ENCODE measurements at regions not wholly inside any gene's neighbourhood (a gene's known extent, or its start where the extent isn't known, plus 50 kb on each side); places are given as distances from the start of the nearest gene placed in this dataset.
"Not testable (repeated sequence)": the region's sequence is repeated elsewhere in the genome, so short reads cannot be mapped to it uniquely, and the experiment has no call there.

DNA sequence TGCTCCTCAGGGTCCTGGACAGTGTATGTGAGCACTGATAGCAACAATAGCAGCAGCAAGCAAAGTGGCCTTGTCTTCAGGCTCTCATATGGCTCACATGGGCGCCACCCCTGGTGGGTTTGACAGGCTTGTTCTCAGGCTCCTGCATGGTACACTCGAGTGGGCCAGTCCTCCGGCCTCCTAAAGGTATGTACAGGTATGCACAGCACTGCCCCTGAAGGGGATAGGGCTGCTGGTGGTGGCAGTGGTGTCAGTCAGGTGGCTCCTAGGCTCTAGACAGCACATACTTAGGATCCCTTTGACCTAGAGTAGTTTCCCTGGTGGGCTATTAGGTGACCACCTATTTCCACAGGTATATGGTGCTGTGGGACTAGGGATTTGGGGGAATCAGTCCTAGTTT is 79.8 kb downstream of the LGALS9B start:
- not testable (repeated sequence) for DNase-seq

DNA sequence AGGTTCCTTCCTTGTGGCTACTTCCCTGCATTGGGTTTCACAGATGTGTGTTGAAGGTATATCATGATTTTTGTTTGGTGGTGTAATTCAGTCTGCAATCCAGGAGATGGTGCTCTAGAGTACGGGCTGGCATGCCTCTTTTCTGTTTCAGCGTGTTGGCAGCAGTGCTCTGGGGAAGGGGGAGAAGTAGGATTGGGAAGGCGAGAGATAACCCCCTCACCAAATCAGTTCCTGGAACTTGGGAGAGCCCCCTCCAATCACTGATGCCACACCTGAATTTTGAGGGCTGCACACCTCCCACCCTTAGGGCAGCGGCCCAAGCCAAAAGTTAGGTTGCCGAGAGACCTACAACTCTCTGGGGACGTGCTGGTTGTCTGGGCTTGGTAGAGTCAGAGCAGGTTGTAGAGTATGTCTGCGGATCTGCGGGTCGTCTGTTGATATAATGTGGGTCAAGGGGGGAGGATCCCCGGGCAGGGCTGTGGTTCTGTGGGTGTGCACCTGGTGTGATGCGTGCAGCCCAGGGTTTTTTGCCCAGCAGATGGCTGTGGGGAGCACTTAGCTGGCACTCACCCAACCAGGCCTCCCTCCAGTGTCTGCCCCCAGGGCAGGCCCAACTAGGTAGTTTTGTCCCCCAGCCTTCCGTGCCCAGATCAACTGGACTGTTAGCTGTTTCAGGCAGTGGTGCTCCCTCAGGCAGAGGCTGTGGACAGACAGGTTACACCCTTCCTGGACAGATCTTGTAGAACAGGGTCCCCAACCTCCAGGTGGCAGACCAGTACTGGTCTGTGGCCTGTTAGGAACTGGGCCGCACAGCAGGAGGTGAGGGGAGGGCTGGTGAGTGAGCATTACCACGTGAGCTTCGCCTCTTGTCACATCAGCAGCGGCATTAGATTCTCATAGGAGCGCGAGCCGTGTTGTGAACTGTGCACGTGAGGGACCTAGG is 85.7 kb downstream of the LGALS9B start:
- peak; percentile 9 for DNase-seq

DNA sequence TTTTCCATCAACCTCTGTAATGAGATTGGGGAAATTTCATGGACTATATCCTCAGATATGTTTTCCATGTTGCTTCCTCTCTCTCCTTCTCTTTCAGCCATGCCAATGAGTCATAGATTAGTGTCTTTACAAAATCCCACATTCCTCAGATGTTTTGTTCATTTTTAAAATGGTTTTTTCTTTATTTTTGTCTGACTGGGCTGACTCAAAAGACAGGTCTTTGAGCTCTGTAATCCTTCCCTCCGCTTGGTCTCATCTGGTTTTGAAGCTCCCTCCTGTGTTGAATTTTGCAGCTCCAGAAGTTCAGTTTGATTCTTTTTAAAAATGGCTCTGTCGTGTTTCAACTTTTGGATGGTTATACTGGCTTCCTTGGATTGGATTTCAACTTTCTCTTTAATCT is 86.7 kb downstream of the LGALS9B start:
- DNase-seq = not testable (repeated sequence)

DNA sequence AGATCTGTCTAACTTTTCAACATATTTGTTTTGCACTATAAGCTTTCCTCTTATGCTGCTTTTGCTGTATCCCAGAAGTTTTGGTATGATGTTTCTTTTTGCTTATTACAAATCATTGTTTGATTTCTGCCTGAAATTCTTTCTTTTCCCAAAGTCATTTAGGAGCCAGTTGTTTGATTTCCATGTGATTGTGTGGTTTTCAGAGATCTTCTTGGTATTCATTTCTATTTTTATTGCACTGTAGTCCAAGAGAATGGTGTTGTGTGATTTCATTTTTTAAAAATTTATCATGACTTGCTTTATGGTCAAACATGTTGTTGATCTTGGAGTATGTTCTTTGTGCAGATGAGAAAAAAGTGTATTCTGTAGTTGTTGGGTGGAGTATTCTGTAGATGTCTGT is 88.1 kb downstream of the LGALS9B start:
- DNase-seq = not testable (repeated sequence)

DNA sequence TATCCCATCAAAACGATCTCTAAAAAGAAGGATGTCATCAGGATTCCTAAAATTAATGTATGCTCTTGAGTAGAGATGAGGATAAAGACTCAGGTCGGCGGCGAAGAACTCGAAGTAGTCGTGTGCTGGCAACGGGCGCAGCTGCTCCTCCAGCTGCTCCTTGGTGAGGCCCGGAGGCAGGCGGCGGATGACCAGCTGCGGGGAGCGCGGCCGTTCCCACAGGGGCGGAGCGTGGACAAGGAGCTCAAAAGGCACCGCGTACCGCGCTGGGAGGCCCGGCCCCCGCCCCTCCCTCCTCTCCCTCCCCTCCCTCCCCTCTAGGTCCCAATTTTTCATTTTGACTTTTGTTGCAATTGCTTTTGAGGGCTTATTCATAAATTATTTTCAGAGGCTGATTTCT is 90.7 kb downstream of the LGALS9B start:
- peak; percentile 6 for DNase-seq

DNA sequence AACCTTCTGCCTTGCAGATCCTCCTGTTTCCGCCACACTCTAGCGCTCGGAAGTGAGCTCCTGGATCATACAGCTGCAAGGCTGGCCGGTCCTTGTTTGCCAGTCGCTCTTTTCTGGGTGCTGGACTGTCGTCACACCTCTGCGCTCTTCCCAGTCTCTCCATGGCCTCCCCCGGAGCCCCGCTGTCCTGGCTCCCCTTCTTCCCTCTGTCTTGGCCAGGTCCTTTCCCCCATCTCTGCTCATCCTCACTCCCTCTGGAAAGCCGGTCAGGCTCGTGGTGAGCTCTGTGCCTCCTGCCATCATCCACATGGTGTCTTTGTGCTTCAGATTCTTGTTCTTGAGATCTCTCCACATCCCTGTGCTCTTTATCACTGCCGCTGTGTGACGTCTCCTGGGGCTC is 91.6 kb downstream of the LGALS9B start:
- not testable (repeated sequence) for DNase-seq

Measured in muscle of arm (tissue), 1 donor.